Heart right ventricle (tissue), 16 donors: ENCODE measurements at regions not wholly inside any gene's neighbourhood (a gene's known extent, or its start where the extent isn't known, plus 50 kb on each side); places are given as distances from the start of the nearest gene placed in this dataset.

Source experiments
- ATAC-seq, 8 donors: fragments of 200-7000 bp; cut with Tn5 transposase; one replicate each; pipeline ENCODE4 v1.9.1; 2020; ENCODE audit warnings: mild to moderate bottlenecking in 8 of 8, moderate library complexity in 8 of 8, moderate number of reproducible peaks in 1 of 8
- DNase-seq, 2 donors: peaks; one replicate each; pipeline ENCODE4 v3.0.0-alpha.2; 2020
- H3K27ac ChIP-seq, 10 donors: fragments of 200-600 bp; sonication (generic) in 2 of 10; one replicate each; pipeline versions ENCODE4 v1.5.0 to v1.8.0; 2020 to 2022; ENCODE audit warnings: mild to moderate bottlenecking in 3 of 10
- H3K27me3 ChIP-seq, 7 donors: fragments of 200-600 bp; one replicate each; pipeline ENCODE4 v1.8.0; 2021 to 2022; ENCODE audit warnings: mild to moderate bottlenecking in 2 of 7
- H3K36me3 ChIP-seq, 9 donors: fragments of 200-600 bp; sonication (generic) in 1 of 9; one replicate each; pipeline versions ENCODE4 v1.5.0 to v1.8.0; 2020 to 2022; ENCODE audit warnings: mild to moderate bottlenecking in 2 of 9
- H3K4me1 ChIP-seq, 9 donors: fragments of 200-600 bp; sonication (generic) in 1 of 9; one replicate each; pipeline versions ENCODE4 v1.5.0 to v1.8.0; 2020 to 2022; ENCODE audit warnings: mild to moderate bottlenecking in 4 of 9
- H3K4me3 ChIP-seq, 10 donors: fragments of 200-600 bp; sonication (generic) in 2 of 10; one replicate each; pipeline versions ENCODE4 v1.5.0 to v1.8.0; 2020 to 2022; ENCODE audit warnings: mild to moderate bottlenecking in 7 of 10, moderate library complexity in 2 of 10
- H3K9me3 ChIP-seq, 11 donors: fragments of 200-600 bp in 10 of 11; sonication (generic) in 2 of 11; one replicate each; pipeline versions ENCODE4 v1.5.0 to v1.8.0; 2013 to 2022; ENCODE audit warnings: mild to moderate bottlenecking in 2 of 11, control low read depth in 1 of 11, moderate library complexity in 1 of 11
- CTCF ChIP-seq, 9 donors: fragments of 200-600 bp; sonication (generic) in 2 of 9; IDR thresholded peaks; one replicate each; pipeline versions ENCODE4 v1.5.0 to v1.8.0; 2021 to 2022; ENCODE audit warnings: antibody characterized with exemption in 9 of 9, mild to moderate bottlenecking in 5 of 9, moderate library complexity in 1 of 9
- WGBS, 2 donors: extraction: QIAGEN DNeasy Blood & Tissue Kit; methylation state at CpG; one replicate each; pipeline ENCODE4 v1.1.7; 2013; ENCODE audit warnings: inconsistent platforms in 1 of 2; 5-methylcytosine and 5-hydroxymethylcytosine counted together
- intact Hi-C, 10 donors: fragments of 100-400 bp; cut with DNase I; formaldehyde crosslinking; loops; one replicate each; pipeline versions ENCODE4 v1.11.1 to v1.14.2; 2022
- donor health status: Arrhythmogenic right ventricular cardiomyopathy.
- donor health status: ischemic (EF 13 %, LVEDD 7.1; RV severe dilation, severe dysfunction).
- donor health status: healthy with polysubstance abuse.
- donor health status: DM: no; HTN: yes; CAD: no.
- donor health status: DM: no; HTN: no; CAD: no.
- donor health status: ischemic (EF 25% LVEDD 6.9; RV normal size, moderate dysfunction).
- donor health status: ischemic (EF 25% LVEDD 5.7; RV mildly dilated, moderate dysfunction).
- donor health status: healthy.
- donor health status: DM: yes; HTN: yes; CAD: no.
- donor health status: Ischemic cardiomyopathy.
- donor health status: ischemic (EF 35%, LVEDD 5.7; RV mildly dilated, moderate dysfunction).
- donor health status: nonischemic (EF 11% LVEDD 7.7; RV severe dilation, severe dysfunction).
- donor health status: DM: yes; HTN: yes; CAD: no.
- donor health status: PGD.
- donor health status: ischemic (EF 29% LVEDD 5.4; RV normal size, mild dysfunction).
- donor health status: nonischemic (EF 23%, LVEDD 6.1; RV moderate dilation, normal function).

DNA sequence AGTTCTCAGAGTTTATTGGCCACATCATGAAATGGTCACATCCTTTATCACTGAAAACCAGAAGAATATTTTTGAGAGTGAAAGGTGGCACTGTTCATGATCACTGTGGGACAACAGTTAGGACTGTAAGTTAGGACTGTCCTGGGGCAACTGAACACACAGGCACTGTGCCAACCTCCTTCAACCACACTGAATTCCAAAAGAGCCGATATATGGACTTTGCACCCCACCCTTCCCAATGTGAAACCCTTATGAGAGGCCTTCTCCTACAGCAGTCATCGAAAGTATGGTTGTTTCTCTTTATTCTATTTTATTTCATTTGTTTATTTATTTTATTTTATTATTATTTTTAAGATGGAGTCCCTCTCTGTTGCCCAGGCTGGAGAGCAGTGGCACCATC lies 353.5 kb downstream of the TOX3 start:
- intact Hi-C loops, result loop anchor here in 8 of 10 donors (5.0 to 10.0 kb wide), 4 partner anchors 126 to 829 kb away; no protein-coding TSS in a partner anchor
- Histone ChIP-seq H3K36me3 (no peaks in the 10 kb centered on the region), H3K4me1 (no peaks in the 10 kb centered on the region), H3K4me3 (no peak overlapping the region), H3K27ac (no peak overlapping the region), H3K27me3 (peaks cover 0 to 8% (median 0%) of the 10 kb centered on the region in 7 donors), H3K9me3 (peaks cover 0 to 5% (median 0%) of the 10 kb centered on the region in 11 donors)
- ATAC-seq (no peak), DNase-seq (no peak)
- 82 to 85% methylated on average over 2 of the region's 2 CpGs for WGBS, 2 donors
- no peak for TF ChIP-seq CTCF (IDR thresholded peaks at IDR 0.05)

DNA sequence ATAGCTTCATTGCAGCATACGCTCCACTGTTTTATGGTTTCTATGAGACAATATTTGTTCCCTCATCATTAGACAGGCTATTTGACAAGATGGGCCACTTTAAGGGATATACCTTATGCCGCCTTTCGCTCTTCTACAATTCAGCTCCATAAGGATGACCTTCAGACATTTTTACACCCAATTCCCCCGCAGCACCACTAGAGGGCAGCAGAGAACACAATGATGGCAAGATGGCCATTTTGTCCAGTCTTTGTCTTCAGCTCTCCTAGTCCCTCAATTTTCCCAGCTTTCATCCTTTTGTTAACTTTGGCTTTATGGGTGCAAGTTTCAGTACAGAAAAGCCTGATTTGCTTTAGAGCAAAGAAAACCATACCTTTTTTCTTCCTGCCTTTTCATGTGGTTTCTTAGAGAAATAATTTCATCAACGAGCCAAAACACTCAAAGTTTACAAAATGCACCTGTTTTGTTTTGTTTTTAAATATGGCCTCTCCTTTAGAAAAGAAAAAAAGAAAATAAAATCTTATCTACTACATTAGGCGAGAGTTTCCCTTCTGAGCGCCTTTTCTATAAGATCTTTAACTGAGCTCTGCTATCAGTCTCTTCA lies 355.3 kb downstream of the TOX3 start:
- Histone ChIP-seq H3K4me3 (no peak overlapping the region), H3K27ac (no peak overlapping the region), H3K36me3 (no peaks in the 10 kb centered on the region), H3K27me3 (peaks cover 0 to 8% (median 0%) of the 10 kb centered on the region in 7 donors), H3K4me1 (no peaks in the 10 kb centered on the region), H3K9me3 (peaks cover 0 to 5% (median 0%) of the 10 kb centered on the region in 11 donors)
- peak; percentile 77 to 92 (median 88) for TF ChIP-seq CTCF (IDR thresholded peaks at IDR 0.05)
- intact Hi-C loops, result loop anchor here (2.0 to 10.0 kb wide), 7 partner anchors 124 to 831 kb away; no protein-coding TSS in a partner anchor
- DNase-seq, result peak; percentile 29 to 51
- peak in 2 of 8 donors; percentile 42 to 52 for ATAC-seq
- 45 to 51% methylated on average over 7 of the region's 7 CpGs for WGBS, 2 donors

GRCh38 chr16:52184336-52184735 lies 362.6 kb downstream of the TOX3 start:
- Histone ChIP-seq H3K4me1 (no peaks in the 10 kb centered on the region), H3K27ac (no peak overlapping the region), H3K4me3 (no peak overlapping the region), H3K9me3 (no peaks in the 10 kb centered on the region), H3K36me3 (no peaks in the 10 kb centered on the region), H3K27me3 (no peaks in the 10 kb centered on the region)
- intact Hi-C loops, result loop anchor here in 2 of 10 donors (10.0 kb wide), 1 partner anchor 840 kb away; no protein-coding TSS in a partner anchor
- 84 to 85% methylated on average over 3 of the region's 3 CpGs for WGBS, 2 donors
- ATAC-seq (no peak), DNase-seq (no peak)
- no peak for TF ChIP-seq CTCF (IDR thresholded peaks at IDR 0.05)

DNA sequence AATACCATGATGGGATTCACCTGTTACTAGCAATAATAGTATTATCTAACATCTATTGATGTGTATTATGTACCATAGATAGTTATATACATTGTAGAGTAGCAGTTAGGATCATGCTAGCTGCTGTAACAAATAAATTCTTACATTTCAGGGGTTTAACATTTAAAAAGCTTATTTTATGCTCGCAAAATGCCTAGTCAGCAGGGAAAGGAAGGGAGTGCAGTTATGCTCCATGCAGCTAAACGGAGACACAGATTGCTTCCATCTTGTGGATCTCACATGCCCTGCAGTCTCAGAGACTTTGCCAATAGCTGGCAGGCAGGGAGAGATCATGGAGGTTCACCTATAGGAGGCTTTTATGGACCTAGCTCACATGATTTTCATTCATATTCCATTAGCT lies 364.1 kb downstream of the TOX3 start:
- 80 to 84% methylated on average over 2 of the region's 2 CpGs for whole genome bisulfite sequencing, 2 donors
- DNase-seq (no peak), ATAC-seq (no peak)
- H3K27me3 ChIP-seq, result no peaks in the 10 kb centered on the region
- no peak overlapping the region for H3K27ac ChIP-seq
- H3K9me3 ChIP-seq, result no peaks in the 10 kb centered on the region
- intact Hi-C loops, result loop anchor here in 2 of 10 donors (10.0 kb wide), 1 partner anchor 842 kb away; no protein-coding TSS in a partner anchor
- H3K4me1 ChIP-seq, result no peaks in the 10 kb centered on the region
- no peaks in the 10 kb centered on the region for H3K36me3 ChIP-seq
- no peak for TF ChIP-seq CTCF (IDR thresholded peaks at IDR 0.05)
- no peak overlapping the region for H3K4me3 ChIP-seq
